T-helper 1 cell treated with Interleukin-12 subunit alpha and Interleukin-12 subunit beta and Interleukin-4 antibody, amounts not matched to agents 30 ng/mL and 1 ng/mL, for 36 hours (primary cell): ENCODE measurements at regions not wholly inside any gene's neighbourhood (a gene's known extent, or its start where the extent isn't known, plus 50 kb on each side); places are given as distances from the start of the nearest gene placed in this dataset.
"Not testable (repeated sequence)": the region's sequence is repeated elsewhere in the genome, so short reads cannot be mapped to it uniquely, and the experiment has no call there.

ENCODE experiments used
- intact Hi-C: fragments of 100-400 bp; cut with micrococcal nuclease; formaldehyde crosslinking; loops from one replicate; pipeline ENCODE4 v1.15.1; 2024

DNA sequence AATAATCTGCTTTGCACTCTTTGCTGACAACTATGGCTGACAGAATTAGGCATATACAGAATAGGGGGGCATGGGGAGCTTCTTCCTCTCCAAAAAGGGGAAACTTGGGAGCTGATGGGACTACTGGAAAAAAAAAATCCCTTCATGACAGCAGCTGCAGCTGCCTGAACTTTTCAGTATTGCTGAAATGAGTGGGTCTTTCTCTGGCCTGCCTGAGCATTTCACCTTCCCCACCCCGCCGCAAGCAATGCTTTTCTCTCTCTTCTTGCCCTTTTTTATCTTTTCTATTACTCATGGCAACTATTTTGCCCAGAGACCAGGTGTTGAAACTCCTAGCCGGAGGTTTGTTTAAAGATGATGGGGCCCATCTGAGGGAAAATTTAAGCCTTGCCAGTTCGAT lies 244.9 kb downstream of the SEMA3D start:
- intact Hi-C loops: no loop called here

DNA sequence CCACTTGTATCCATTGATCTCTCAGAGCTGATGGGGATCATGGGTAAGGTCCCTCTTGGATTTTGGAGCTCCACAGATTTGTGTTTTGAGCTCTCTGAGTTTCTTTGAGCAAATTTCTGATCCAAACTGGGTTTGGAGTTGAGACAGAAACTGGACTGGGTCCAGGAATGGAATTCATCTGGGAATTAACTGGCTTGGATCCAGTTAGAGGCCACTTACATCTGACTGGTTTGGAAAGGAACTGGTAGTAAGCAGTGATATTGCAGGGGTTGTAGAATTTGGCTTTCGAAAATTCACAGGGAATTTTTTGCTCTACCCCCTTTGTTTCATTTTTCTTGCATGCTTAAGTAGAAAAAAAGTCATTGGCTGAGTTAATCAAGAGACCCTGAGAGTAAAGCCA lies 245.6 kb downstream of the SEMA3D start:
- intact Hi-C loops: no loop called here

DNA sequence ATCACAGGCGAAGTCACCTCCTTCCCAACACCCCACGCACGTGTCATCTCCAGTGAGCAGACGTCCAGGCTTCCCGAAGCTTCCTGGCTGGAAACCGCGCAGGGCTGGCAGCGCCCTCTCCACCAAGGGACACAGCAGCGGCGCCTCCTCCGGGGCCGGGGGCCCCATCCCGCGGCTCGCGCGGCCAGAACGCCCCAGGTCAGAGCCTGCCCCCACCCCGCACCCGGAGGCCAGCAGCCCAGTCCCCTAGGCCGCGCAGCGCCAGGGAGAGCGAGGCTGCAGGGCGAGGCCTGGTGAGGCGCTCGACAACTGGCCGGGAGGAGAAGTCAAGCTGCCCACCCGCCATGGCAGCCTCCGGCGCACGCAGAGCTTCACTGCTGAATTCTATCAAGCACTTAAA lies 247.0 kb downstream of the SEMA3D start:
- intact Hi-C loops: loop anchor here (5.0 kb wide), 1 partner anchor 47 kb away; no protein-coding TSS in a partner anchor

DNA sequence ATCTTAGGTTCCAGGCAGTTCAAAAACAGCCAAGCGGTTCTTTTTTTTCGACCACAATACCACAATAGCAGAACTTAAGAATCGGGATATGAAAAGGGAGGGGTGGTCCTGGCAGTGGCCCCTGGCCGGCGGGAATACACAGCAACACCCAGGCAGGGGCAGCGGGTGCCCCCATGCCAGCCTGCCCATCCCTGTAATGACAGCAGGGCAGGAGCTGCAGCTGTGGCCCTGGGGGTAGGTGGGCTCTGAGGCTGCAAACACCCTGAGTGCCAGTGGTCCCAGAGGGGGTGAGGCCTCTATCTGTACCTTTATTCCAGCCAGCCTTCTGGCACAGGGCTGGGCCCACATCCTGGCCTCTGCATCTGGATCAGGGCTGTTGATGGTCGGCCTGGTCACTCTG lies 247.4 kb downstream of the SEMA3D start:
- intact Hi-C loops: loop anchor here (5.0 kb wide), 1 partner anchor 48 kb away; no protein-coding TSS in a partner anchor

DNA sequence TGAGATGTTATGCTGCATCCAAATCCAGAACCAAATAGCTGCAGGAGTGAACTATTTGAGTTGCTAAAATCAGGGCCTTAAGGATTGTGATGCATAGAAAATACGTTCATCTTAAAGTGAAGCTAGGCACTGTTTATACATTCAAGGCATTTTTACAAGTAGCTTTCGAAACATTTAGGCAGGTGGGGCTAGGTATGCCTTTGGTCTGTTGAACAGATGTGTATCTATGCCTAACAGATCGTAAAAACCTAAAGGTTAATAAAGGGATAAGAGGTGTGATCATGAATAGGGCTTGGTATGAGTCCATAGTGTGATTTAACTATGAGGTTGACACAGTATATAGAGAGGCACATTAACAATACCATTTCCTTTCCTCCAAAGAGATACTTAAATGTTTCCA lies 262.5 kb downstream of the SEMA3D start:
- intact Hi-C loops: no loop called here

DNA sequence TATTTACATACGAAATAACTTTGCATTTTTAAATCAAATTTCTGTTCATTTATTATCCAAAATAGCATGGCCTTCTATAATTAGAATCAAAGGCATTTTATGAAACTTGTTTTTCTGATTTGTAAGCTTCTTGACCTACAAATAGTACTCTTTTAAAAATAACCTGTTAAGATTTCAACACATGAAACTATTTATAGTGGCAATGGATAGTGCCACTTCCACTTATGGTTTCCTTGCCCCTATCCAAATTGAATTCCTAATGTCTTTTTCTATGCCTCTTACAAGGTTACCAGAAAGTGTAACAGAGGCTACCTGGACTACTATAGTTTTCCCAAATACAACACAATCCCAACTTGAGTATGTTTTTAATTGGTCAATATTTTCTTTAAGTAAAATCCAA lies 263.5 kb downstream of the SEMA3D start:
- intact Hi-C loops: no loop called here

DNA sequence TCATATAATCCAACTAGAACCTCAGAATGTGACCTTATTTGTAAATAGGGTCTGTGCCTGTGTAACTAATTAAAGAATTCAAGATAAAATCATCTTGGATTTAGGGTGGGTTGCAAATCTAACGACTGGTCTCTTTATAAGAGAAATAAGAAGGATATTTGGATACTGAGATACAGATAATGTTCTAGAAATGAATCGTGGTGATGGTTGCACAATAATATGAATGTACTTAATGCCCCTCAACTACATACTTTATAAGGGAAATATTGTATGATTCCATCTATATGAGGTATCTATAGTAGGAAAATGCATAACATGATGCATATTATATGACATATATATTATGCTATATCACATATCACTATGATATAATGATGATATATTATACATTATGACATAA lies 265.7 kb downstream of the SEMA3D start:
- intact Hi-C loops: no loop called here

DNA sequence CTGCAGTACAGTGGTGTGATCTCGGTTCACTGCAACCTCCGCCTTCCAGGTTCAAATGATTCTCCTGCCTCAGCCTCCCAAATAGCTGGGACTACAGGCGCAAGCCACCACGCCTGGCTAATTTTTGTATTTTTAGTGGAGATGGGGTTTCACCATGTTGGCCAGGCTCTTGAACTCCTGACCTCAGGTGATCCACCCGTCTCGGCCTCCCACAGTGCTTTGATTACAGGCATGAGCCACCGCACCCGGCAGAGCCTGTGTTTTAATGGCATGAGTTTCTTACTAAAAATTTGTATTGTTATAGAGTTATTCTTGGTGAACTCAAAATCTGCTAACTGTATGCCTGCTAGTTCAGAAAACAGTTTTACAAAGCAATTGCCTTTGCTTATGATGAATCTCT lies 269.9 kb downstream of the SEMA3D start:
- intact Hi-C loops: not testable (repeated sequence)

DNA sequence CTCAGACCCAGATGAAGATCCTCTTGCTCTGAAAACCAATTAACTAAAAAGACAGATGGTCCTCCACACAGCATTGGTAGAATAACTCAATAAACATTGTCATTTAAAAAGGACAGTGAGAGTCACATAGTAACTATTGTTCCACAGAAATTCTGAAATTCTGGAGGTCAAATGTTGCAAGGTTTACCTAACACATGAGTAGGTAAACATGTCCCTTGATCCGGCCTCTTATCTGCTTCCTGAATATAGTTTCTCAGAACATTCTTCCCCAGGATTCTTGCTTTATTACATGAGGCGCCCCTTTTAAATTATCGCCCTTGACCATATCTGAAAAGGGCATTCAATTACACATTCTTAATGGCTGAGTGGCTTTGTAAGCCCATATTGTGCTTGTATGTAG lies 270.7 kb downstream of the SEMA3D start:
- intact Hi-C loops: no loop called here

DNA sequence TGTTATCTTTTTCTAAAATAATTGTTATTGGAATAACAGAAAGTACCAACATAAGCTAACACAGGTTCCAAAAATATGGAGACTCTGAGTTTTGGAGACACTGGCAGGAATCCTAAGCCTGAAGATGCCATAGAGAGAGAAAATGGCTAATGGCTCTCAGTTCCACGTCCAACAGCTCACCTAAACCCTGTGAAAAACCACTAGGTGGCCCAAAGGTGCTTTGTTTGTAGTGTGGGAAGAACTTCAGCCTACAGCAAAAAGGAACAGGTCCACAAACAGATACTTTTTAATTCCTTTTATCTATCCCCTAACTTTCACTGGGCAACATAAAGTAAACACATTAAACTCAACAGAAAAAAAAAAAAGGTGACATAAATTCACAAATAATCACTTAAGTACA lies 272.3 kb downstream of the SEMA3D start:
- intact Hi-C loops: no loop called here

DNA sequence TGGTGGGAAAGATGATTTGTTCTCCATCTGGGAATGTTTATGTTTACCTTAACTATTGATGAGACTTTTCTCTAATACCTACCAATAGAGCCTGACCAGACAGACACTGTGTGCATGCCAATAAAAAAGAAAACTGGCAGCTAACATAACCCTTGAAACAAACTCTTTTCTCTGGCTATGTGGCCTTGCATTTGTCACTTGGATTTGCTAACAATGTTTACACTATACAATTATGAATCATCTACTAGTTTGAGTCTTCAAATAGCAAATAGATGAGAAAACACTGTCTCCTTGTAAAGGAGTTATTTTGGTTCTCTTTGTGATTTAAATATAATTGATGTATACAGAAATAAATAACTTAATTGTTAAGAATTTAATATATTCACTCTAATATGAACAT lies 273.1 kb downstream of the SEMA3D start:
- intact Hi-C loops: no loop called here

DNA sequence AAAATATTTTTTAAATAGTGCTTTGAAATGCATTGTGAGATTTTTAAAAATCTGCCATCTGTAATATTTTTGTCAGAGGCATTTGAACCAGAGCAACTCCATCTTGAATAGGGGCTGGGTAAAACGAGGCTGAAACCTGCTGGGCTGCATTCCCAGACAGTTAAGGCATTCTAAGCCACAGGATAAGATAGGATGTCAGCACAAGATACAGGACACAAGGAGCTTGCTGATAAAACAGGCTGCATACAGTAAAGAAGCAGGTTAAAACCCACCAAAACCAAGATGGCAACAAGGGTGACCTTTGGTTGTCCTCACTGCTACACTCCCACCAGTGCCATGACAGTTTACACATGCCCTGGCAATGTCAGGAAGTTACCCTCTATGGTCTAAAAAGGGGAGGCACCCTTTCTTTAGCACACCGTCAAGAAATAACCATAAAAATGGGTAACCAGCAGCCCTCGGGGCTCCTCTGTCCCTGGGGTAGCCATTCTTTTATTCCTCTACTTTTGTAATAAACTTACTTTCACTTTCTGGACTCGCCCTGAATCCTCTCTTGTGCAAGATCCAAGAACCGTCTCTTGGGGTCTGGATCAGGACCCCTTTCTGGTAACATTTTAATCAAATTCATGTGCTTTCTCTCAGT lies 273.7 kb downstream of the SEMA3D start:
- intact Hi-C loops: no loop called here

DNA sequence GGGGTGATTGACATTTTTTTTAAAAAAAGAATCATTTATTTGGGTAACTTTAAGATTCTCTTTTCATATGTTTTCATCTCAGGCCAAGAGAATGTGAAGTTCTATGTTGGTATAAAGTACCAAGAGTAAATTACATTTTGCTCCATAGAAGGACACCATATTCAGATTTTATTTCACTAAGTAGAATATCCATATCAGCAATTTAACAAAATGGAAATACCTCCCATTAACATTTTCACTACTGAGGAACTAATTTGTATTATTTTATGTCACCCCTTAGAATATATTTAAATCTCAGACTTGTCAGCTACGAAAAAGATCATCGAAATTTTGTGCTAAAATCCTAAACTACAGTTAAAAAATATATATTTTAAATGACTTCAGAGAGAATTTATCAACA lies 274.3 kb downstream of the SEMA3D start:
- intact Hi-C loops: no loop called here

DNA sequence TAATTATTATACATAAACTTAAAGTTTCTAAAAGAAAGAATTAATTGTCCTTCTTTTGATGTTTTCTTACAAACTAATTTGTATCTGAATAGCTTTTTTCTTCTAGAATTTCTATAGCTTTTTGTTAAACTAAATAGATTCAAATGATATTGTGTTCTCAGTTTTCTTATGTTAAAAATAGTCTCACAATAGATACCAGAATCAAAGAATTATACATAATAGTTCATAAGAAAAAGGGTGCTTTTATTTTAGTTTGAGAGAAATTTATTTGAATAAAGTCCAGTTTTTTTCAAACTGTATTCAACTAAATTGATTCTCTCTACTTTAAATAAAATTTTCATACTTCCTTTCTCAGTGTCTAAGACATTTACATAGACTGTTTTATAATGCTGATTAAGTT lies 274.8 kb downstream of the SEMA3D start:
- intact Hi-C loops: no loop called here

DNA sequence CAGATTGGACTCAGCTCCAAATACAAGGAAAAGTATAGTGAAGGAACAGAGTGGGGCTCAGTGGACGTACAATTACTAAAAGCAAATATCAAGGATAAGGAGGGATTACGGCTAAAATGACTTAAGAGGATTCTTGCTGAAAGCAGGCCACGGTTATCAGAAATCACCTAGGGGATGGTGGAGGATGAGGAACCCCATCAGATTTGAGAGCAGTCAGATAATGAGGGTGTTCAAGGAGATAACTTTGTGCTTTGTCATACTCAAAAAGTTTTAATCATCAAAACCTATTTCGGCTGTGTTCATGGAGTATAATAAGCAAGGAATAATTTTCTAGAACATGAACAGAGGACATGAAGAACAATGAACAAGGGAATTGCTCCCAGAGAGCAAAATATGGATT lies 275.8 kb downstream of the SEMA3D start:
- intact Hi-C loops: no loop called here

DNA sequence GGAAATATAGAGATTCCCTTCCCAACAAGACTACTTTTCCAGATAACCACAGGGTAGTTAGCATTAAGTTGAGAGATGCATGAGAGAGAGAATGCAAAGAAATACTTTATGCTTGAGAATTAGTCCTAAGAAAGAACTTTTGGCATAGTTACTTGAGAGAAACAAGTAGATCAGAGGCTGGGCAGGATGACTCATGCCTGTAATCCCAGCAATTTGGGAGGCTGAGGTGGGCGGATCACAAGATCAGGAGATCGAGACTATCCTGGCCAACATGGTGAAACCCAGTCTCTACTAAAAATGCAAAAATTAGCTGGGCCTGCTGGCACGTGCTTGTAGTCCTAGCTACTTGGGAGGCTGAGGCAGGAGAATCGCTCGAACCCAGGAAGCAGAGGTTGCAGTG lies 276.5 kb downstream of the SEMA3D start:
- intact Hi-C loops: not testable (repeated sequence)

DNA sequence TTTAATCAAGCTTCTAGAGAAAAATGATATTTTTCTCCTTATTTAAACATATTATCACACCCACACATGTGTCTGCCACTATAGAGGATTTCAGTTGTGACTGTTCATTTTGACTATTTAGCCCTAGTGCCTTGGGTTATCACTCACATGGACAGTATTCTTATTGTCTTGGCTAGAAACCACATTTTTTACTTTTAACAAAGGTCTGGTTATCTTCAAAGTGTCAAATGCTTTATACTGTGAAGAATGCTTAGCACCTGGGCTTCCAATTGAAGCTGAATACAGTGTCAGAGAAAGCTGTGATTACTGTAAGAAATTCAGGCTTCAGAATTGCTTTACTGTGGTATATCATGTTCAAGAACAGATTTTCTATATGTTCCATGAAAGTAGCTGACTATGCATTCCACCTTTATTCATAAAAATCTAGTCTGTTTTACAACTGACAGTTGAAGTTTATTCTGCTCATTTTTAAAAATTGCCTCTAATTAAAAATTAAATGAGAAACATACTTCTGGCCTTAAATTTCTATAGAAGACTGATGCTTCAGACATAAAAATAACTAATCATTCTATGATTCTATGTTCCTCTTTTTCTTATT lies 278.6 kb downstream of the SEMA3D start:
- intact Hi-C loops: no loop called here

DNA sequence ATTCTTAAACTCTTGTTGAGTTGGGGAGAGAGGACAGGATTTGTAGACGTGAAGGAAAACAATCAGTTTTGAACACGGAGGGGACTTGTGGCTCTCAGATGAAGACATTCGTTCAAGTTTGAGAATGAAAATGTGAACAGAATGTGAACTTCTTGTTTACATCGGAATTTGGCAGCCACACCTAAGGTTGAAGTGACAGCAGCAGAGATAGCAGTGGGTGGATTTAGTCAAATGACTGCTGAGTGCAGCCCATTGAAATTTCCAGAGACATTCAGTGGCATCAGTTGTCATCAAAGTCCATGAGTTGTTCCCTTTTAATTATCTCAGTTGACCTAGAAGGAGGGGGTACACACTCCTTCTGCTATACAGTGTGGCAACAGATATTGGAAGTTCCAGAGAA lies 280.0 kb downstream of the SEMA3D start:
- intact Hi-C loops: no loop called here

DNA sequence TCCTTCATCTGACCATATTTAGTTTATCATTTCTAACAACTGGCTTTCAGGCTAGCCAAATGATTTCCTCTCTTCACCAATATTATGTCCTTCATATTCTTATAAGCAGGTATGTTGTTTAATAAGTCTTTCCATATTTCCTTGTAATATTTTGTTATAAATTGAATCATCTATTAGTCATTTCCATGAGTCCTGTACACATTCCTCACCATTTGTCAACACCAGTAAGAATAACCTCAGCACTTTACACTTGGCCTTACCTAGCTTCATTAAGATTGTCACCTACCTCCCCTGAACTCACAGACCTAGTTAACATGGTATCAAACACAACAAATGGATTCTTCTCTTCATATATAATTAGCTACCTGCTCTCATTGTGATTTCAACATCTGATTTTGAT lies 282.3 kb downstream of the SEMA3D start:
- intact Hi-C loops: no loop called here

DNA sequence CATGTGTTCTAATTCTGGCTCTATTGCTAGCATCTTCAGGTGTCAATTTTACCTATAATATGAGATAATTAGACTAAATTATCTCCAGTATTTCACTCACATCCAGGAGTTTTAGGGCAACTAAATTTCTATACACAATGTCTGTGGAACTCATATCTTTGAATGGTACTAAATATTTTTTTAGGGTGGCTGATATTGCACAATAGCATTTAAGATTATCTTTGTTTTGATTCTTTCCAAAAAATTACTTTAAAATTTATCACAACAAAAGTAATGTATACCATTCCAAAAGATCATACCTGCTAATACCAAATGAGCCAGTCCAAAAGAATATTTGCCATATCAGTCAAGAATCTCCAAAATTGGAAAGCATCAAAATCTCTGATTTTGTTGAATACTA lies 285.5 kb downstream of the SEMA3D start:
- intact Hi-C loops: loop anchor here (1.0 kb wide), 1 partner anchor 11 kb away; no protein-coding TSS in a partner anchor

DNA sequence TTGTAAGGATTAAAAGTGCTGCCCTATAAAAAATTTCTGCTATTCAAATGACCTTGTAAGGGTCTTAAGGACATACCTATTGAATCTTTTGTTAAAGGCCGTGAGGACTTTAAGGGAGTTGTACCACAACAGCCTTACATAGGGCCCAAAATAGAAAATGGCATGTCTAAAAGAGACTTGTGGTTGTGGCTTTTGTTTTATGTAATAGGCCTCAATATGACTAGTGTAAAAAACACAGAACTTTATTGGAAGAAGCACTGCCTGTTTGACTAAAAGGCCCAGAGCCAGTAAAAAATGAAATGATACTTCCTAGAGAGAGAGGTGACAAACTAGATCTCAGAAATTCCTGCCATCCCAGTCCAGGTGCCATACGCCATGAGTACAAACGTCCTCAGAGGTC lies 286.6 kb downstream of the SEMA3D start:
- intact Hi-C loops: no loop called here

DNA sequence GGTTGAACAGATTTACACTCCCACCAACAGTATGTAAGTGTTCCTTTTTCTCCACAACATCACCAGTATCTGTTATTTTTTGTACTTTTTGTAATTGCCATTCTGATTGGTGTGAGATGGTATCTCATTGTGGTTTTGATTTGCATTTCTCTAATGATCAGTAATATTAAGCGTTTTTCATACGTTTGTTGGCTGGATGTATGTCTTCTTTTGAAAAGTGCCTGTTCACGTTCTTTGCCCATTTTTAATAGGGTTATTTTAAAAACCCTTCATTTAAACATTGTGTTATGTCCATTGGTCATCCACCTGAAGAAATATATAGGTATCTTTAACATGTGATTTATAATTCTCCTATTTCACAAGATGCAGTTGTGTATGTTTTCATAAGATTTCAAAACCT lies 291.3 kb downstream of the SEMA3D start:
- intact Hi-C loops: no loop called here

DNA sequence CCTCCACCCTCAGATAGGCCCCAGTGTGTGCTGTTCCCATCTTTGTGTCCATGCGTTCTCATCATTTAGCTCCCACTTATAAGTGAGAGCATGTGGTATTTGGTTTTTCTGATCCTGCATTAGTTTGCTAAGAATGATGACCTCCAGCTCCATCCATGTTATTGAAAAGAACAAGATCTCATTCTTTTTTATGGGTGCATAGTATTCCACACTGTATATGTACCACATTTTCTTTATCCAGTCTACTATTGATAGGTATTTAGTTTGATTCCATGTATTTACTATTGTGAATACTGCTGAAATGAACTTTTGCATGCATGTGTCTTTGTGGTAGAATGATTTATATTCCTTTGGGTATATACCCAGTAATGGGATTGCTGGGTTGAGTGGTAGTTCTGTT lies 303.3 kb downstream of the SEMA3D start:
- intact Hi-C loops: not testable (repeated sequence)
